ENCODE measurements at regions not wholly inside any gene's neighbourhood (a gene's known extent, or its start where the extent isn't known, plus 50 kb on each side); places are given as distances from the start of the nearest gene placed in this dataset.

DNA sequence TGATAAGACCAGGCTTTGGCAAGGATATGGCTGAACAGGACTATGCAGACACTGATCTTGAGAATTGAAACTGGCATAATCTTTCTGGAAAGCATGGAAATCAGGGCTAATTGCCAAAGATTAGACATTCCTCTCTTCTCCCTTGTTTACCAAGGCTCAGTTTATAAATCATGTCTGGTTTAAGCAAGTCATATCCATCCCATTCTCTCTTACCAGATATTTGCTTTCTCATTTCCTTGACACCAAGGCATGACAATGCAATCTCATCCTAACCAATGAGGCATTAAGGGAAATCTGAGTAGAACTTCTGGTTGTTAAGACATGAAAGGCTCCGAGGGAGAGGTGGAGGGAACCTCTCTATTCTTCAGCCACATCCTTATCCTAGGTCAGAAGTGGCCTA is 110.3 kb upstream of the CEP85L start:
- H3K4me3 Mint-ChIP-seq: no peak overlapping the region
- no peaks in the 10 kb centered on the region for H3K27me3 Mint-ChIP-seq
- H3K9me3 ChIP-seq (ENCODE audit: control insufficient read depth, low read length, poor library complexity, severe bottlenecking): no peaks in the 10 kb centered on the region
- no peak for ATAC-seq
- peaks cover 9% of the 10 kb centered on the region for H3K4me1 Mint-ChIP-seq
- no peak overlapping the region for H3K27ac Mint-ChIP-seq
- H3K36me3 Mint-ChIP-seq (ENCODE audit: low read depth): no peaks in the 10 kb centered on the region
- no peak for DNase-seq

DNA sequence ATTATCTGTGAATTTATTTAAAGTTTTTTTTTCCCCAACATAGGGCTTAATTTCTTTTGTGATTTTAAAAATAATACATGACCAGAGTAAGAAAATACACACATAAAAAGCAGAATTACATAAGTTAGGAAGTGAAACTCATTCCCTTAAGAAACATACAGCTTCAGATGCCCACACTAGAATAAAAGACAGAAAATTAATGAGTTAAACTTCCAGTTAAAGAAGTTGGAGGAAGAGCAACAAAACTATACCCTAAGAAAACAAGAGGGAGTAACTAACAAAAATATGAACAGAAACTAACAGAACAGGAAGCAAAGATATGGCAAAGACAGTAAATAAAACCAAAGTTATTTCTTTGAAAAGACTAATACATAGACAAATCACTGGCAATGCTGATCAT is 107.6 kb upstream of the CEP85L start:
- H3K4me1 Mint-ChIP-seq: peaks cover 9% of the 10 kb centered on the region

GRCh38 chr6:118755941-118756646 is 104.7 kb upstream of the CEP85L start:
- no peak for ATAC-seq
- no peak for DNase-seq

More for the DNA sequence above, 107.6 kb upstream of the CEP85L start:
- H3K9me3 ChIP-seq (ENCODE audit: control insufficient read depth, low read length, poor library complexity, severe bottlenecking): no peaks in the 10 kb centered on the region
- DNase-seq (no peak), ATAC-seq (no peak)
- H3K36me3 Mint-ChIP-seq (ENCODE audit: low read depth): peaks cover 2% of the 10 kb centered on the region
- no peak overlapping the region for H3K4me3 Mint-ChIP-seq
- H3K27me3 Mint-ChIP-seq: no peaks in the 10 kb centered on the region
- H3K27ac Mint-ChIP-seq: no peak overlapping the region

DNA sequence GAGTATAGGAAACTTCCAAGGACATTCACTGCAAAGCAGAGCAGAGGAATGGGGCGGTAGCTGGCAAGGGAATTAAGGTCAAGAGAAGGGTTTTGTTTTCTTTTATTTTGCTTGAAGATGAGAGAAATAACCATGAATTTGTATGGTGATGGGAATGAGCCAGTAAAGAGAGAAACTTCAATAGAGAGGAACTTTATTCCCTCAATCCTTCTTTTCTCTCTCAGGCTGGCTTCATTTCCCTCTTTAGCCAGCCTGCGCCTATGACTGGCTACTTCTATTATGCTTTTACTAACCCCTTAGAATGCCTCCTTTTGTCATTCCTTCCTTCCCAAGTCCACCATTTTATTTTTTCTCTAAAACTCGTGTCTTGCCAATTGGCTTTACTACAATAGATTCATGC is 101.4 kb upstream of the CEP85L start:
- H3K36me3 Mint-ChIP-seq (ENCODE audit: low read depth): peaks cover 2% of the 10 kb centered on the region
- no peaks in the 10 kb centered on the region for H3K27me3 Mint-ChIP-seq
- no peak overlapping the region for H3K27ac Mint-ChIP-seq
- H3K4me1 Mint-ChIP-seq: peaks cover 21% of the 10 kb centered on the region
- no peaks in the 10 kb centered on the region for H3K9me3 ChIP-seq (ENCODE audit: control insufficient read depth, low read length, poor library complexity, severe bottlenecking)
- no peak overlapping the region for H3K4me3 Mint-ChIP-seq
- no peak for ATAC-seq
- no peak for DNase-seq

More at GRCh38 chr6:118755941-118756646, 104.7 kb upstream of the CEP85L start:
- Mint-ChIP-seq H3K27me3 (no peaks in the 10 kb centered on the region), H3K4me3 (no peak overlapping the region), H3K36me3 (ENCODE audit: low read depth) (peaks cover 2% of the 10 kb centered on the region), H3K27ac (no peak overlapping the region), H3K4me1 (peaks cover 9% of the 10 kb centered on the region)
- no peaks in the 10 kb centered on the region for H3K9me3 ChIP-seq (ENCODE audit: control insufficient read depth, low read length, poor library complexity, severe bottlenecking)

DNA sequence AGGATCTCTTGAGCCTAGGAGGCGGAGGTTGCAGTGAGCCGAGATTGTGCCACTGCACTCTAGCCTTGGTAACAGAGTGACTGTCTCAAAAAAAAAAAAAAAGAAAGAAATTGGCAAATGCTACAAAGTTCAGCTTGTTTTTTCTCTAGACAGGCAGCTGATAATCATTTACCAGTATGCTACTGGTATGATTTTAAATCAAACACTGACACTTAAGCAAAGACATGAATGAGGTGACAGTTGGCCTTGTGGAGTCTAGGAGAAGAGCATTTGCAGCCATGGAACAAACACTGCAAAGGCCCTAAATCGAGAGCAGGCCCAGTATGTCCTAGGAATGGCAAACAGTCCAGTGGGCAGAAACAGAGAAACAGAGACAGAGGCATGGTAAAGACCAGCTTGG is 99.7 kb upstream of the CEP85L start:
- H3K4me1 Mint-ChIP-seq: peaks cover 24% of the 10 kb centered on the region
- H3K36me3 Mint-ChIP-seq (ENCODE audit: low read depth): no peaks in the 10 kb centered on the region
- H3K9me3 ChIP-seq (ENCODE audit: control insufficient read depth, low read length, poor library complexity, severe bottlenecking): no peaks in the 10 kb centered on the region
- DNase-seq (no peak), ATAC-seq (no peak)
- H3K4me3 Mint-ChIP-seq: no peak overlapping the region
- H3K27me3 Mint-ChIP-seq: no peaks in the 10 kb centered on the region
- no peak overlapping the region for H3K27ac Mint-ChIP-seq

DNA sequence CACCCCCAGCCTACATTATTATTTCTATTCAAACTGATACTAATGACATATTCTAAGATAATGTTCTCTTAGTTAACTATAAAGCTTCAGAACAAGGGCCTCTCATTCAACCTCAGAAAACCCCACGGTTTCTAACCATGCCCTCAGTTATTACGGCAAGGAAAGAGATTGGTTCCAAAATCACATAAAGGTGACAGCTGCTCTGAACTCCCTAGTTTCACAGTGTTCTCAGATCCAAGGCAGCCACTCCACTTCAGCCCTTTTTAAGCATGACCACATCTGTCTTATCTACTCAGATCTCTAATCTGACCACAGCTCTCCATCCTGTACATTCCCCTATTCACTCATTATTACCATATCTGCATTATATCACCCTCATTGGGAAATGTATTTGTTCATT is 98.8 kb upstream of the CEP85L start:
- H3K27me3 Mint-ChIP-seq: no peaks in the 10 kb centered on the region
- no peaks in the 10 kb centered on the region for H3K36me3 Mint-ChIP-seq (ENCODE audit: low read depth)
- H3K4me3 Mint-ChIP-seq: no peak overlapping the region
- peaks cover 21% of the 10 kb centered on the region for H3K4me1 Mint-ChIP-seq
- no peak for ATAC-seq
- DNase-seq: no peak
- no peaks in the 10 kb centered on the region for H3K9me3 ChIP-seq (ENCODE audit: control insufficient read depth, low read length, poor library complexity, severe bottlenecking)
- no peak overlapping the region for H3K27ac Mint-ChIP-seq

- ATAC-seq (no peak), DNase-seq (no peak)
- no peak overlapping the region for H3K4me3 Mint-ChIP-seq
- no peaks in the 10 kb centered on the region for H3K36me3 Mint-ChIP-seq (ENCODE audit: low read depth)
- H3K27ac Mint-ChIP-seq: no peak overlapping the region
- peaks cover 21% of the 10 kb centered on the region for H3K4me1 Mint-ChIP-seq
- H3K27me3 Mint-ChIP-seq: no peaks in the 10 kb centered on the region
- no peaks in the 10 kb centered on the region for H3K9me3 ChIP-seq (ENCODE audit: control insufficient read depth, low read length, poor library complexity, severe bottlenecking)
These were observed 97.1 kb upstream of the CEP85L start for GRCh38 chr6:118748311-118749062.

DNA sequence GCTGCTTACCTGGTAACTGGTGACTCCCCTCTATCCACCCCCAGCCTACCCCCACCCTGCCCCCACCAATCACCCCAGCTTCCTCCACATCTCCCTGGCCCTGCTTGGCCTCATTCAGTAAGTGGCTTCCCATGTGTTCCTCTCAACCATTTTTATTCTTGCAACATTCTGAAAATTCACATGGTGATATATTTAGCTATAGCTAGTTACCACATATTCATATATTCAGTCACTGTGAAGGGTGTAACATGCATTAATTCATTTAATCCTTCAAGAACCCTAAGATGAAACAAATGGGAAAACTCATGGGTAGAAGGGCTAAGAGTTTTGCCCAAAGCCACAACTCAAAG is 95.4 kb upstream of the CEP85L start:
- no peaks in the 10 kb centered on the region for H3K36me3 Mint-ChIP-seq (ENCODE audit: low read depth)
- no peak for ATAC-seq
- no peak overlapping the region for H3K27ac Mint-ChIP-seq
- no peaks in the 10 kb centered on the region for H3K9me3 ChIP-seq (ENCODE audit: control insufficient read depth, low read length, poor library complexity, severe bottlenecking)
- no peak overlapping the region for H3K4me3 Mint-ChIP-seq
- no peaks in the 10 kb centered on the region for H3K27me3 Mint-ChIP-seq
- H3K4me1 Mint-ChIP-seq: peaks cover 21% of the 10 kb centered on the region
- no peak for DNase-seq

DNA sequence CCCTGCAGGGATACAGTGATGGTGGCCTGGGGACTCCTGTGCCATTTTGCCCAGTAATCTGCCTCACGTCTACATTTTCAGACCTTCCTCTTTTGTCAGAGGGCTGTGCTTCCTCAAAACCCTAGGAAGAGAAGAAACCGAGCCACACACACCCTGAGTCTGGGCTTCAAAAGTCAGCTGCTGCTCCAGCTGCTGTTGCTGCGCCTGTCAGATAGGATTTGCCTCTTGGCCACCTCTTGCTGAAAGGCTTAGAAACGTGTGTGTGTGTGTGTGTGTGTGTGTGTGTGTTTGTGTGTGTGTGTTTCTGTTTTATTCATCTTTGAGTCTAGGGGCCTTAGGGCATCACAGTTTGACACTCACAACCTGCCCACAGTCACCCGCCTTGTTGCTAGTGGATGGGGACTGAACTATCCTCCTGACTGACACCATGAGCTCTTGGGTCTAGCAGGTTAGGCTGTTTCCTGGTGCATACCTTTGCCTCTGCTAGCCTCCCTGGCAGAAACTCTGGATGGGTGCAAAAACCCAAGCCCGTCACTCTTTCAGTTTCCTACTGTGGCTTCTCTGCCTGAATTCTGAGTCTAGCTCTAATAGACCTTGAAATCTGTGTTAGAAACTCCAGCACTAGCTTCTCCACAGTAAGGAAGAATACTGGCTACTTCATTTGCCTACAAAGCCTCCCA is 94.9 kb upstream of the CEP85L start:
- ATAC-seq (no peak), DNase-seq (no peak)
- Mint-ChIP-seq H3K27me3 (no peaks in the 10 kb centered on the region), H3K36me3 (ENCODE audit: low read depth) (no peaks in the 10 kb centered on the region), H3K4me1 (peaks cover 21% of the 10 kb centered on the region), H3K4me3 (no peak overlapping the region), H3K27ac (no peak overlapping the region)
- no peaks in the 10 kb centered on the region for H3K9me3 ChIP-seq (ENCODE audit: control insufficient read depth, low read length, poor library complexity, severe bottlenecking)

DNA sequence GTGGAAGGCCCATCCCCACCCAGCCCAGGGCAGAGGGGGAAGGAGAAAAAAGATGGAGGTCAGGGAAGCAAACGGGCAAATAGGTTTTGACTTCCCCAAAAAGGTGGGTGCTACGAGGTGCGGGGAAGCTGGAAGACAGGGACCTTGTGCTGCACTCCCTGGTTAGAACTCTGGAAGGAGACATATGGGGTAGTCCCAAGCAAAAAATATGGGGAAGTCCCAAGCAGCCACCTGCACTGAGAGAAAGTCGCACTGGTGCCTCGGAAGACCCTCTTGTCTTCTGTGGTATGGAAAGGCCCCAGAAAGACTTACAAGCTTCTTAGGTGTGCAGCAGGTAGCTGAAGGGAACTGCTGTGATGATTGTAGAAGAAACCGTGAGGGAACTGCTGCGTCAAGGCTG is 93.8 kb upstream of the CEP85L start:
- H3K27ac Mint-ChIP-seq: no peak overlapping the region

DNA sequence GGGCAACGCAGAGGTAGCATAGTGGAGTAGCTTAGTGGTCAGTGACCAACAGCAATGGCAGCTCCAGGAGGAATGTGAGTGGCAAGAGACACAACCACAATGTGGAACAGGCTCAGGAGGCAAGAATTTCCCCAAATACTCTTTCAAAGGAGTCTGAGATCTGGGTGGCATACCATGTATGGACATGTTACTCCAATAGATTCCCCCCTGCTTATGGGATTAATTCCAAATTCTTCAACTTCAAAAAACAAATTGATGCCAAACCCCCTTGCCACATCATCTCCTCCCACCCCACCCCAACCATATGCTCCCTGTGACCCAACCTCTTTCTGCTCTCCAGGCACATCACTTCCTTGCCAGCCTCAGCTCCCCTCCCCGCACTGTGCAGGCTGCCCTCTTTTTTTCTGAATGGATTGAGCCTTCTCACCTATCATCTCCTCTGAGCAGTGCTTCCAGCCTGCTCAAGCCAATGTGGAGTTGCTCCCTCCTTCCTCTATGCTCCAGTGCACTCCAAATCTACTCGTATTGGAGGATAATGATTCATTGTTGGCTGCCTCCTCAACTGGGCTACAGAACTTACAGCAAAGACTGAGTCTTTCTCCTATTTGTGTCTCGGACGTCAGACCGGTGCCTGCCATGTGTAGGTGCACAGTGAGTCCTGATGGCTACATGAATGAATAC is 93.0 kb upstream of the CEP85L start:
- H3K9me3 ChIP-seq (ENCODE audit: control insufficient read depth, low read length, poor library complexity, severe bottlenecking): no peaks in the 10 kb centered on the region
- Mint-ChIP-seq H3K4me1 (peaks cover 16% of the 10 kb centered on the region), H3K27ac (no peak overlapping the region), H3K4me3 (no peak overlapping the region), H3K36me3 (ENCODE audit: low read depth) (no peaks in the 10 kb centered on the region), H3K27me3 (no peaks in the 10 kb centered on the region)
- ATAC-seq: no peak
- no peak for DNase-seq

More for the DNA sequence above, 93.8 kb upstream of the CEP85L start:
- Mint-ChIP-seq H3K4me1 (peaks cover 18% of the 10 kb centered on the region), H3K36me3 (ENCODE audit: low read depth) (no peaks in the 10 kb centered on the region), H3K27me3 (no peaks in the 10 kb centered on the region), H3K4me3 (no peak overlapping the region)
- H3K9me3 ChIP-seq (ENCODE audit: control insufficient read depth, low read length, poor library complexity, severe bottlenecking): no peaks in the 10 kb centered on the region
- no peak for DNase-seq
- no peak for ATAC-seq

DNA sequence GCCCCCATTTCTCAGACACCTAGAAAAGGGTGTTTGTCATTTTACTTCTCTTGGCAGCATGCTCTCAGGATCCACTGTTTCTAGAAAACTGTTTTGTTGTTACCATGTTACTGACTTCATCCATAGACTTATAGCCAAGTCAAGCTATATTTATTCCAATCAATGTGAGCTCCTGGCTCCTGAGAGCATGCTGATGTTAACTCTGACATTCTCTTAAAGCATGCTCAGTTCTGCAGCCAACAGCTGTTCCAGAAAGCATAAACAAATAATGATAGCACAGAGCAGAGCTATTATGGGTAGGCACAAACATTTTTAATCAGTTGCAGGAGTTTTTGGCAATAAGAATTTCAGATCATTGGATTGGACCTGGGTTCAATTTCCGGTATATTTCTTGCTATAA is 92.4 kb upstream of the CEP85L start:
- Mint-ChIP-seq H3K36me3 (ENCODE audit: low read depth) (no peaks in the 10 kb centered on the region), H3K27me3 (no peaks in the 10 kb centered on the region), H3K4me3 (no peak overlapping the region), H3K4me1 (peaks cover 13% of the 10 kb centered on the region), H3K27ac (no peak overlapping the region)
- H3K9me3 ChIP-seq (ENCODE audit: control insufficient read depth, low read length, poor library complexity, severe bottlenecking): no peaks in the 10 kb centered on the region
- no peak for ATAC-seq
- no peak for DNase-seq

DNA sequence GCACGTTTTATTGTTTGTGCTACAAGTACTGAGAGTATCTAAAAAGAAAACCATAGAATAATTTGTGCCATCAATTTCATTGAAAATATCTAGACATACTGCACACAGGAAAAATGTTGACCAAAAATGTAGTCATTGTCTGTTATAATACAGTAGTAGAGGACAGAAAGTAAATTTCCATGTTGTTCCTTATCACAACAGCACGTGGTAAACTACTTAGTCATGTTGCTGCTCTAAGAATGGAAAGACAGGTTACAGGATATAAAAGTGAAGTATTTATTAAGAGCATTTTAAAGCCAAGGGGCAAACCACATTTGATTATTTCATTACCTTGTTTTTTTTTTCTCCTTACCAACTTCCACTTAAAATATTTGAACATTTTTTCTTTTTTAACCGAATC is 89.0 kb upstream of the CEP85L start:
- peaks cover 12% of the 10 kb centered on the region for H3K4me1 Mint-ChIP-seq
- no peaks in the 10 kb centered on the region for H3K9me3 ChIP-seq (ENCODE audit: control insufficient read depth, low read length, poor library complexity, severe bottlenecking)
- ATAC-seq: no peak
- no peak for DNase-seq
- H3K27ac Mint-ChIP-seq: no peak overlapping the region
- H3K36me3 Mint-ChIP-seq (ENCODE audit: low read depth): peaks cover 5% of the 10 kb centered on the region
- H3K4me3 Mint-ChIP-seq: no peak overlapping the region
- peaks cover 8% of the 10 kb centered on the region for H3K27me3 Mint-ChIP-seq

All from T-helper 17 cell (primary cell).